Panc1 (cell line): ENCODE measurements at regions not wholly inside any gene's neighbourhood (a gene's known extent, or its start where the extent isn't known, plus 50 kb on each side); places are given as distances from the start of the nearest gene placed in this dataset.

Experiments
- POLR2AphosphoS5 ChIP-seq: IDR thresholded peaks from 2 replicates; pipeline ENCODE4 v1.6.1; 2012; ENCODE audit warnings: mild to moderate bottlenecking, low read depth, low read length, moderate library complexity
- TCF7L2 ChIP-seq: IDR thresholded peaks from 2 replicates; pipeline ENCODE4 v1.6.1; 2011; ENCODE audit warnings: mild to moderate bottlenecking, low read depth, low read length, inconsistent platforms
- TF ChIP-seq, protein P1 (sequence below), 2 experiments: IDR thresholded peaks; 2 replicates each; pipeline ENCODE4 v1.6.1; 2011 to 2012; ENCODE audit warnings: low read depth in 2 of 2, control low read depth in 1 of 2, low read length in 1 of 2, mild to moderate bottlenecking in 1 of 2, moderate library complexity in 1 of 2; ENCODE audit not compliant: insufficient read depth in 1 of 2
- TF ChIP-seq, protein P2 (sequence below): fragments of 450-650 bp; IDR thresholded peaks from 2 replicates; pipeline ENCODE4 v1.5.1; 2017; ENCODE audit warnings: mild to moderate bottlenecking

DNA sequence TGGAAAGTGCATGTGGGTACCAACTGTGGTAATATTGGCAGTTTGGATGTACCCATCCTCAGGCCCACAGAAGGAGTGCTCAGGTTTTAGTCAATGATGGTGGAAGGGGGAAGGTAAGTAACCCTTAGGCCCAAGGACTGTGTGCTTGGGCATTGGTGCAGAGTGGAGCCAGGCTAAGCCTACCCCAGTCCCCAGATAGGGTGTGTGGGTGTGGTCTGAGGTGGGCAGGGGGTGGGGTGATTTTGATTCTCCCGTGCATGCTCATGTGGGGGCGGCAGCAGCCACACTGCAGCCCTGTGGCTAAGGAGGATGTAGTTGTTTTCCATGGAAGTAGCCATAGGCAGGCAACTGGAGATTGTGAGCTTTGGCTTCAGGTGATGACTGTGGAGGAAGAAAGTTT lies 2197.3 kb downstream of the PCDH9 start:
- TF ChIP-seq, protein P1, sequence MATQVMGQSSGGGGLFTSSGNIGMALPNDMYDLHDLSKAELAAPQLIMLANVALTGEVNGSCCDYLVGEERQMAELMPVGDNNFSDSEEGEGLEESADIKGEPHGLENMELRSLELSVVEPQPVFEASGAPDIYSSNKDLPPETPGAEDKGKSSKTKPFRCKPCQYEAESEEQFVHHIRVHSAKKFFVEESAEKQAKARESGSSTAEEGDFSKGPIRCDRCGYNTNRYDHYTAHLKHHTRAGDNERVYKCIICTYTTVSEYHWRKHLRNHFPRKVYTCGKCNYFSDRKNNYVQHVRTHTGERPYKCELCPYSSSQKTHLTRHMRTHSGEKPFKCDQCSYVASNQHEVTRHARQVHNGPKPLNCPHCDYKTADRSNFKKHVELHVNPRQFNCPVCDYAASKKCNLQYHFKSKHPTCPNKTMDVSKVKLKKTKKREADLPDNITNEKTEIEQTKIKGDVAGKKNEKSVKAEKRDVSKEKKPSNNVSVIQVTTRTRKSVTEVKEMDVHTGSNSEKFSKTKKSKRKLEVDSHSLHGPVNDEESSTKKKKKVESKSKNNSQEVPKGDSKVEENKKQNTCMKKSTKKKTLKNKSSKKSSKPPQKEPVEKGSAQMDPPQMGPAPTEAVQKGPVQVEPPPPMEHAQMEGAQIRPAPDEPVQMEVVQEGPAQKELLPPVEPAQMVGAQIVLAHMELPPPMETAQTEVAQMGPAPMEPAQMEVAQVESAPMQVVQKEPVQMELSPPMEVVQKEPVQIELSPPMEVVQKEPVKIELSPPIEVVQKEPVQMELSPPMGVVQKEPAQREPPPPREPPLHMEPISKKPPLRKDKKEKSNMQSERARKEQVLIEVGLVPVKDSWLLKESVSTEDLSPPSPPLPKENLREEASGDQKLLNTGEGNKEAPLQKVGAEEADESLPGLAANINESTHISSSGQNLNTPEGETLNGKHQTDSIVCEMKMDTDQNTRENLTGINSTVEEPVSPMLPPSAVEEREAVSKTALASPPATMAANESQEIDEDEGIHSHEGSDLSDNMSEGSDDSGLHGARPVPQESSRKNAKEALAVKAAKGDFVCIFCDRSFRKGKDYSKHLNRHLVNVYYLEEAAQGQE (IDR thresholded peaks at IDR 0.05; ENCODE audit: insufficient read depth in 1 of 2, low read depth in 2 of 2, low read length in 1 of 2) = no peak
- TF ChIP-seq, protein P2, sequence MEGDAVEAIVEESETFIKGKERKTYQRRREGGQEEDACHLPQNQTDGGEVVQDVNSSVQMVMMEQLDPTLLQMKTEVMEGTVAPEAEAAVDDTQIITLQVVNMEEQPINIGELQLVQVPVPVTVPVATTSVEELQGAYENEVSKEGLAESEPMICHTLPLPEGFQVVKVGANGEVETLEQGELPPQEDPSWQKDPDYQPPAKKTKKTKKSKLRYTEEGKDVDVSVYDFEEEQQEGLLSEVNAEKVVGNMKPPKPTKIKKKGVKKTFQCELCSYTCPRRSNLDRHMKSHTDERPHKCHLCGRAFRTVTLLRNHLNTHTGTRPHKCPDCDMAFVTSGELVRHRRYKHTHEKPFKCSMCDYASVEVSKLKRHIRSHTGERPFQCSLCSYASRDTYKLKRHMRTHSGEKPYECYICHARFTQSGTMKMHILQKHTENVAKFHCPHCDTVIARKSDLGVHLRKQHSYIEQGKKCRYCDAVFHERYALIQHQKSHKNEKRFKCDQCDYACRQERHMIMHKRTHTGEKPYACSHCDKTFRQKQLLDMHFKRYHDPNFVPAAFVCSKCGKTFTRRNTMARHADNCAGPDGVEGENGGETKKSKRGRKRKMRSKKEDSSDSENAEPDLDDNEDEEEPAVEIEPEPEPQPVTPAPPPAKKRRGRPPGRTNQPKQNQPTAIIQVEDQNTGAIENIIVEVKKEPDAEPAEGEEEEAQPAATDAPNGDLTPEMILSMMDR = no peak
- no peak for TF ChIP-seq POLR2AphosphoS5
- no peak for TF ChIP-seq TCF7L2
